Lower lobe of right lung (tissue), 2 donors: ENCODE measurements at regions not wholly inside any gene's neighbourhood (a gene's known extent, or its start where the extent isn't known, plus 50 kb on each side); places are given as distances from the start of the nearest gene placed in this dataset.

ENCODE experiments used
- ATAC-seq, 2 donors: fragments of 200-7000 bp; cut with Tn5 transposase; one replicate each; pipeline ENCODE4 v1.9.1; 2020 to 2022; ENCODE audit warnings: mild to moderate bottlenecking in 2 of 2, moderate library complexity in 2 of 2
- DNase-seq: peaks from one replicate; pipeline ENCODE4 v3.0.0-alpha.2; 2020
- H3K27ac ChIP-seq: fragments of 200-600 bp; one replicate; pipeline ENCODE4 v1.8.0; 2022
- H3K27me3 ChIP-seq: fragments of 200-600 bp; one replicate; pipeline ENCODE4 v1.8.0; 2022; ENCODE audit warnings: low read depth
- H3K36me3 ChIP-seq: fragments of 200-600 bp; one replicate; pipeline ENCODE4 v1.8.0; 2022; ENCODE audit warnings: mild to moderate bottlenecking
- H3K4me1 ChIP-seq: fragments of 200-600 bp; one replicate; pipeline ENCODE4 v1.8.0; 2022
- H3K4me3 ChIP-seq: fragments of 200-600 bp; one replicate; pipeline ENCODE4 v1.8.0; 2022; ENCODE audit warnings: mild to moderate bottlenecking
- H3K9me3 ChIP-seq: fragments of 200-600 bp; one replicate; pipeline ENCODE4 v1.8.0; 2022
- CTCF ChIP-seq: fragments of 200-600 bp; IDR thresholded peaks from one replicate; pipeline ENCODE4 v1.8.0; 2022; ENCODE audit warnings: antibody characterized with exemption, mild to moderate bottlenecking
- intact Hi-C: fragments of 100-400 bp; cut with DNase I; formaldehyde crosslinking; loops from one replicate; pipeline ENCODE4 v1.11.0; 2022
- donor health status: DM: no; HTN: yes; CAD: no; lungs with severe emphysema.

DNA sequence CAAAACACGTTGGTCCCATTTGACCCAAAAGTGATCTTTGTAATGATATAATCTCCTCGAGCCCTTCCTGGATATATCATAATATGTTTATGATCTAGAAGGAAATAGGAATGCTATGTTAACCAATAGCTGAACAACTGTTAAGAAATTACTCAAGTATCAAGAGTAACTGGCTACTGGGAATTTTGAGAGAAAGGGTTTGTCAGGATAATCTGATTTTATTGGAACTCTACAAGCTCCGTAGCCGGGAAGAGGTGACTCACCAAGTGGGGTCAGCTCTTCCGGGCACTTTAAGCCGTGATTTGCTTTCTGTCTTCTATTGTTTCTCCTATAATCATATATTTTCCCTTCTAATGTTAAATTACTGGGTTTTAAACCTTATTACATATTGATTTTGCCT is 250.5 kb upstream of the POGK start:
- Histone ChIP-seq H3K9me3 (no peaks in the 10 kb centered on the region), H3K4me3 (no peak overlapping the region), H3K27ac (no peak overlapping the region), H3K36me3 (no peaks in the 10 kb centered on the region), H3K4me1 (no peaks in the 10 kb centered on the region), H3K27me3 (no peaks in the 10 kb centered on the region)
- no peak for TF ChIP-seq CTCF
- ATAC-seq (no peak), DNase-seq (no peak)
- intact Hi-C loops, result no loop called here

- intact Hi-C loops, result no loop called here
- H3K36me3 ChIP-seq, result no peaks in the 10 kb centered on the region
Measured at GRCh38 chr1:166590161-166590560, 249.1 kb upstream of the POGK start.

GRCh38 chr1:166594646-166595045 is 244.6 kb upstream of the POGK start:
- DNase-seq (no peak), ATAC-seq (no peak)
- no peaks in the 10 kb centered on the region for H3K4me1 ChIP-seq
- H3K36me3 ChIP-seq, result no peaks in the 10 kb centered on the region
- no peak overlapping the region for H3K27ac ChIP-seq
- H3K27me3 ChIP-seq, result no peaks in the 10 kb centered on the region
- no peak overlapping the region for H3K4me3 ChIP-seq
- intact Hi-C loops, result no loop called here
- no peaks in the 10 kb centered on the region for H3K9me3 ChIP-seq
- TF ChIP-seq CTCF, result no peak

More at GRCh38 chr1:166590161-166590560, 249.1 kb upstream of the POGK start:
- Histone ChIP-seq H3K27ac (no peak overlapping the region), H3K4me1 (no peaks in the 10 kb centered on the region), H3K27me3 (no peaks in the 10 kb centered on the region), H3K4me3 (no peak overlapping the region), H3K9me3 (no peaks in the 10 kb centered on the region)
- ATAC-seq, result no peak
- DNase-seq, result no peak
- TF ChIP-seq CTCF, result no peak

DNA sequence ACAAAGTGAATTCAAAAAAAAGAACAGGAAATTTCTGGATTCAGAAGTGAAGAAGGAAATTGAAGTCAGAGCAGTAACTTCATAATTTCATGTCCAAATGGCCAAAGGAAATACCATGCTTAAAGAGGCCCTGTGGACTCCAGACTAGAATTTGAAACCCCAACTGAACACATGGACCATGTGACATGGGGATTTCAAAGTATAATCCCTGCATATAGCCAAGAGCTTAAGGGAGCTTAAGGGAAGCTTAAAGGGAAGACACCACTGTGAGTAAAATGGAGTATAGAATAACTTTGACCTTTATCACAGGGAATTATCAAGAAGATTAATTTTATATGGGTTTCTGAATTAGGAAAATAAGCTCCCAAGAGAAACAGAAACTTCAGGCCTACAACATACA is 241.8 kb upstream of the POGK start:
- H3K27ac ChIP-seq, result no peak overlapping the region
- no peak for TF ChIP-seq CTCF
- DNase-seq (no peak), ATAC-seq (no peak)
- no peaks in the 10 kb centered on the region for H3K4me1 ChIP-seq
- no peak overlapping the region for H3K4me3 ChIP-seq
- H3K9me3 ChIP-seq, result no peaks in the 10 kb centered on the region
- H3K27me3 ChIP-seq, result no peaks in the 10 kb centered on the region
- no peaks in the 10 kb centered on the region for H3K36me3 ChIP-seq
- intact Hi-C loops, result no loop called here

DNA sequence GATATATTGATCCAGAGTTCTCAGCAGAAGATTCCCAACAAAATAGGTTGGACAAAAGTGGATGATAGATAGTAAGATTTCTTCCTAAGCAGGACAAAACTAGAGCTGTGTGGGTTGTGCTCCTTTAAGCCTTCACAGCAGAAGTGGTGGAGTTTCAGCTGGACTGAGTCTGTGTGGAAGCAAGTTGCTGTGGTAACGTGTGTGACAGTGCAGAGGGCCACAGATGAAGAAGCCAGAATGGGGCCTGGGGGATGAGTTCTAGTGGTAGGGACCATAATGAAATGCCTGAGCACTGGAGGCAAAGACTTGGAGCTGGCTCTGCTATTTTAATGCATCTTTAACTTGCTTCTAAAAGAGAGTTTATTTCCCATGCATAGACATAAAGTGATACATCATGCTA is 238.7 kb upstream of the POGK start:
- Histone ChIP-seq H3K36me3 (no peaks in the 10 kb centered on the region), H3K9me3 (no peaks in the 10 kb centered on the region), H3K27ac (no peak overlapping the region), H3K27me3 (no peaks in the 10 kb centered on the region), H3K4me3 (no peak overlapping the region), H3K4me1 (no peaks in the 10 kb centered on the region)
- no peak for ATAC-seq
- TF ChIP-seq CTCF, result no peak
- no peak for DNase-seq
- intact Hi-C loops, result no loop called here
